ENCODE measurements at regions not wholly inside any gene's neighbourhood (a gene's known extent, or its start where the extent isn't known, plus 50 kb on each side); places are given as distances from the start of the nearest gene placed in this dataset.

DNA sequence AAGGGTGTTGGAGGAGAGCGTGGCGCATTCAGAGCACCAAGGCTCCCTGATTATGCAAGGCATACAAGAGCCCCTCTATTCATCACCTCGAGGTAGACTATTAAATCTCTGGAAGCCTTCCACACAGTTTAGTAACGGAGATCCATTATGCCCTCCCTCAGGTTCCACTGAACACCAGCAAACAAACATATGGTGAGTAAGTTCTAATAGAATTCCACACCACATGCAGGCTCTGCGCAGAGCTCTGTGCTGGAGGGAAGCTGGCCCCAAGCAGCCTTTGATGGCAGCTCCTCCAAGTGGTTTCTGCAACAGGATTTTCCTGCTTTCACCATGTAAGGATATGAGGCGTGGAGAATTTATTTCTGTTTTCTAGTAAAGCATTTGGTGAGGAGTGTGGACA, 238.6 kb downstream of the C1D start:
- no peak overlapping the region for H3K27ac ChIP-seq
- no peak for TF ChIP-seq ZFX (IDR thresholded peaks at IDR 0.05; ENCODE audit: borderline replicate concordance)
- TF ChIP-seq, protein P1, sequence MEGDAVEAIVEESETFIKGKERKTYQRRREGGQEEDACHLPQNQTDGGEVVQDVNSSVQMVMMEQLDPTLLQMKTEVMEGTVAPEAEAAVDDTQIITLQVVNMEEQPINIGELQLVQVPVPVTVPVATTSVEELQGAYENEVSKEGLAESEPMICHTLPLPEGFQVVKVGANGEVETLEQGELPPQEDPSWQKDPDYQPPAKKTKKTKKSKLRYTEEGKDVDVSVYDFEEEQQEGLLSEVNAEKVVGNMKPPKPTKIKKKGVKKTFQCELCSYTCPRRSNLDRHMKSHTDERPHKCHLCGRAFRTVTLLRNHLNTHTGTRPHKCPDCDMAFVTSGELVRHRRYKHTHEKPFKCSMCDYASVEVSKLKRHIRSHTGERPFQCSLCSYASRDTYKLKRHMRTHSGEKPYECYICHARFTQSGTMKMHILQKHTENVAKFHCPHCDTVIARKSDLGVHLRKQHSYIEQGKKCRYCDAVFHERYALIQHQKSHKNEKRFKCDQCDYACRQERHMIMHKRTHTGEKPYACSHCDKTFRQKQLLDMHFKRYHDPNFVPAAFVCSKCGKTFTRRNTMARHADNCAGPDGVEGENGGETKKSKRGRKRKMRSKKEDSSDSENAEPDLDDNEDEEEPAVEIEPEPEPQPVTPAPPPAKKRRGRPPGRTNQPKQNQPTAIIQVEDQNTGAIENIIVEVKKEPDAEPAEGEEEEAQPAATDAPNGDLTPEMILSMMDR (IDR thresholded peaks at IDR 0.05), result no peak

GRCh38 chr2:67825476-67825875, 237.3 kb downstream of the C1D start:
- TF ChIP-seq, protein P1 (IDR thresholded peaks at IDR 0.05), result no peak
- no peak for TF ChIP-seq ZFX (IDR thresholded peaks at IDR 0.05; ENCODE audit: borderline replicate concordance)
- H3K27ac ChIP-seq, result no peak overlapping the region

DNA sequence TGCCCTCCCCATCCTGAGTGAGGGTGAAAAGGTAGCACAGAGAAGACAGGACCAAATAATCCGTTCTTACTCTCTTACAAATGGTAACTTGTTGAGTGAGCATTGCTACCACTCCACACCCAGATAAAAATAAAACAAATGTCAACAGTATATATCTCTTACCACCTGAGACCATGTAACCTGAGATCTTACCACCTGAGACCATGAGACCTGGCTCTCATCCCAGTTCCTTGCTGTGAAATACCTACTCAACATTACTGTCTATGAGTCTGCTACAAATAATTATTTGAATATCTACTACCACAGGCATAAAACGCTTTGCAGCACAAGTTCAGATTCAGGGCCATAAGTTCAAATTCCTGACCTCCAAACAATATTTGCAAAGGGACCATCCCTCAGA, 234.7 kb downstream of the C1D start:
- TF ChIP-seq, protein P1 (IDR thresholded peaks at IDR 0.05), result no peak
- no peak for TF ChIP-seq ZFX (IDR thresholded peaks at IDR 0.05; ENCODE audit: borderline replicate concordance)
- H3K27ac ChIP-seq, result no peak overlapping the region

- no peak overlapping the region for H3K27ac ChIP-seq
- TF ChIP-seq, protein P1 (IDR thresholded peaks at IDR 0.05), result no peak
- TF ChIP-seq ZFX (IDR thresholded peaks at IDR 0.05; ENCODE audit: borderline replicate concordance), result no peak
Measured at GRCh38 chr2:67829470-67829869, 233.3 kb downstream of the C1D start.

DNA sequence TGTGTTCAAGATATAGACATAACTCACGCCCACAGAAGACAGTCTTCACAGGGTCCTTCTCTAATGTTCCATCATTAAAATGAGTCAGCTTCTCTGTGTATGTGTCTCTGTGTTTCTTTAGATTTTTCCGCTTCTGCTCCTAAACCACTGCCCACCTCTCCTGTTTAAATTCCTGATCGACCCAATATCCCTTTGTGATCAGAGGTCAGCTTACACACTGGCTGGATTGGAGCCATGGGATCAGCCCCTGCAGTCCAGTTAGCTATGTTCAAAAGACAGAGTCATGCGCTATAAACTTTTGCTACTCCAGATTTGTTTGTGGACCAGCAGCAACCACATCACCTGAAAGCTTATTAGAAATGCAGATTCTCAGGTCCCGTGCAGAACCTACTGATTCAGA, 229.2 kb downstream of the C1D start:
- H3K27ac ChIP-seq, result no peak overlapping the region
- TF ChIP-seq, protein P1 (IDR thresholded peaks at IDR 0.05), result no peak
- TF ChIP-seq ZFX (IDR thresholded peaks at IDR 0.05; ENCODE audit: borderline replicate concordance), result no peak

- no peak for TF ChIP-seq ZFX (IDR thresholded peaks at IDR 0.05; ENCODE audit: borderline replicate concordance)
- TF ChIP-seq, protein P1 (IDR thresholded peaks at IDR 0.05), result no peak
- no peak overlapping the region for H3K27ac ChIP-seq
Measured at GRCh38 chr2:67834482-67834881, 228.3 kb downstream of the C1D start.

DNA sequence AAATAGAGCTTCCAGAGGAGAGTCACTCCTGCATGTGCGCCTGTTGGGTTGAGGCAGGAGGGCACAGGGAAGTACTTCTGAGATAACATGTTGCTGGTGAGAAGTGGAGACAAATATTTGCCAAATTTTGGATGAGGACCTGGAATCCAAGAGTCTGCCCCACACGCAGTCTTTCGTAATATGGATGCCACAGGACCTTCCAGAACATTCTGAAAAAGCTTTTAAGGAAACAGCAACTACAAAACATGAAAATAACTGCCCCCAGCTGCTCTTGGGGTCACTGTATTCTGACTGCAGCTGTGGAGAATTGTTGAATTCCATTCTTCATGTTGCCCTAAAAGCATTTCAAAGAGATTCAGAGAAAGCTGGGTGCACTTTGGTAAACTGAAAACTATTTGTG, 227.5 kb downstream of the C1D start:
- TF ChIP-seq ZFX (IDR thresholded peaks at IDR 0.05; ENCODE audit: borderline replicate concordance), result no peak
- TF ChIP-seq, protein P1 (IDR thresholded peaks at IDR 0.05), result no peak
- H3K27ac ChIP-seq, result no peak overlapping the region

All from 22Rv1 (cell line).